Neuronal stem cell (in vitro differentiated cells): ENCODE measurements at regions not wholly inside any gene's neighbourhood (a gene's known extent, or its start where the extent isn't known, plus 50 kb on each side); places are given as distances from the start of the nearest gene placed in this dataset.

Experiments
- DNase-seq: peaks from one replicate; pipeline ENCODE4 v3.0.0-alpha.2; 2013; ENCODE audit warnings: low spot score
- H2AFZ ChIP-seq: one replicate; pipeline ENCODE4 v1.6.1; 2013; ENCODE audit warnings: mild to moderate bottlenecking, low read length, inconsistent platforms
- H2AK5ac ChIP-seq: 2 replicates; pipeline ENCODE4 v1.6.1; 2013; ENCODE audit warnings: low read depth, mild to moderate bottlenecking, inconsistent platforms, low read length, moderate library complexity, mixed read lengths
- H2BK120ac ChIP-seq: 2 replicates; pipeline ENCODE4 v1.6.1; 2013; ENCODE audit warnings: low read depth, mild to moderate bottlenecking, inconsistent platforms, low read length, moderate library complexity, mixed read lengths
- H2BK12ac ChIP-seq: one replicate; pipeline ENCODE4 v1.6.1; 2013; ENCODE audit warnings: low read length, inconsistent platforms
- H2BK15ac ChIP-seq: 2 replicates; pipeline ENCODE4 v1.6.1; 2013; ENCODE audit warnings: mild to moderate bottlenecking, low read length, inconsistent platforms, mixed read lengths
- H2BK5ac ChIP-seq: one replicate; pipeline ENCODE4 v1.6.1; 2013; ENCODE audit warnings: inconsistent platforms, mild to moderate bottlenecking, low read length, moderate library complexity
- H3K14ac ChIP-seq: one replicate; pipeline ENCODE4 v1.6.1; 2013; ENCODE audit warnings: low read length, inconsistent platforms
- H3K18ac ChIP-seq: 2 replicates; pipeline ENCODE4 v1.6.1; 2013; ENCODE audit warnings: low read length, inconsistent platforms
- H3K23ac ChIP-seq: 2 replicates; pipeline ENCODE4 v1.6.1; 2013; ENCODE audit warnings: low read depth, mild to moderate bottlenecking, mixed read lengths, low read length, inconsistent platforms; ENCODE audit not compliant: poor library complexity
- H3K27ac ChIP-seq: replicated peaks from 3 replicates; pipeline ENCODE4 v1.5.1; 2013; ENCODE audit warnings: low read length, inconsistent platforms
- H3K27me3 ChIP-seq, 3 experiments: 2 replicates each; pipeline ENCODE4 v1.6.1; 2013; ENCODE audit warnings: low read length in 3 of 3, mild to moderate bottlenecking in 2 of 3, inconsistent platforms in 1 of 3, low read depth in 1 of 3, mixed read lengths in 1 of 3, moderate library complexity in 1 of 3; ENCODE audit not compliant: control insufficient read depth in 3 of 3, insufficient read depth in 3 of 3
- H3K36me3 ChIP-seq, 2 donors: replicated peaks in 1 of 2; 2 replicates each; pipeline ENCODE4 v1.6.1; 2013; ENCODE audit warnings: low read length in 2 of 2; ENCODE audit not compliant: control insufficient read depth in 2 of 2, insufficient read depth in 2 of 2
- H3K4ac ChIP-seq: 2 replicates; pipeline ENCODE4 v1.6.1; 2013; ENCODE audit warnings: inconsistent platforms, mild to moderate bottlenecking, low read length, moderate library complexity
- H3K4me1 ChIP-seq, 2 donors: 1 replicate in 1 of 2; 2 replicates in 1 of 2; pipeline ENCODE4 v1.6.1; 2013; ENCODE audit warnings: low read length in 2 of 2, low read depth in 1 of 2; ENCODE audit not compliant: control insufficient read depth in 2 of 2, insufficient read depth in 1 of 2
- H3K4me2 ChIP-seq: one replicate; pipeline ENCODE4 v1.6.1; 2013; ENCODE audit warnings: mild to moderate bottlenecking, low read length, inconsistent platforms; ENCODE audit not compliant: insufficient read depth, poor library complexity, severe bottlenecking
- H3K4me3 ChIP-seq, 2 donors: 2 replicates each; pipeline ENCODE4 v1.5.1; 2013; ENCODE audit warnings: low read length in 2 of 2, mild to moderate bottlenecking in 2 of 2, inconsistent platforms in 1 of 2, moderate library complexity in 1 of 2
- H3K79me1 ChIP-seq: one replicate; pipeline ENCODE4 v1.6.1; 2013; ENCODE audit warnings: low read depth, mild to moderate bottlenecking, inconsistent platforms, low read length, moderate library complexity
- H3K9ac ChIP-seq: one replicate; pipeline ENCODE4 v1.6.1; 2013; ENCODE audit warnings: mild to moderate bottlenecking, low read depth, low read length, inconsistent platforms; ENCODE audit not compliant: poor library complexity
- H3K9me3 ChIP-seq, 2 donors: replicated peaks in 1 of 2; 2 replicates each; pipeline versions ENCODE3 to v1.6.1; 2013; ENCODE audit warnings: low read length in 2 of 2, mild to moderate bottlenecking in 2 of 2, inconsistent platforms in 1 of 2, low read depth in 1 of 2, mixed read lengths in 1 of 2, moderate library complexity in 1 of 2; ENCODE audit not compliant: control insufficient read depth in 2 of 2, insufficient read depth in 1 of 2
- H4K8ac ChIP-seq: one replicate; pipeline ENCODE4 v1.6.1; 2013; ENCODE audit warnings: low read depth, mild to moderate bottlenecking, inconsistent platforms, low read length, moderate library complexity
- H4K91ac ChIP-seq: one replicate; pipeline ENCODE4 v1.6.1; 2013; ENCODE audit warnings: low read length, low read depth, mild to moderate bottlenecking, inconsistent platforms; ENCODE audit not compliant: poor library complexity
- WGBS, 2 donors: extraction: QIAGEN DNeasy Blood & Tissue Kit; methylation state at CpG; one replicate each; pipeline ENCODE4 v1.1.7; 2013; ENCODE audit warnings: missing lambda C conversion rate in 2 of 2, mixed read lengths in 1 of 2; ENCODE audit not compliant: insufficient read length in 2 of 2, insufficient replicate concordance in 1 of 2; ENCODE audit errors: extremely low coverage in 2 of 2; 5-methylcytosine and 5-hydroxymethylcytosine counted together

GRCh38 chr5:120759587-120759986 is 295.5 kb downstream of the PRR16 start:
- Histone ChIP-seq H2AFZ (no peak overlapping the region), H2BK120ac (no peak overlapping the region), H3K9ac (no peak overlapping the region), H3K36me3 (no peaks in the 10 kb centered on the region), H3K18ac (no peak overlapping the region), H3K14ac (no peak overlapping the region), H3K27ac (no peak overlapping the region), H2BK12ac (no peak overlapping the region), H3K9me3 (peaks cover 2 to 3% of the 10 kb centered on the region in 2 donors), H3K4me3 (no peak overlapping the region), H3K4me2 (no peak overlapping the region), H3K23ac (no peak overlapping the region), H4K91ac (no peak overlapping the region), H2BK5ac (no peak overlapping the region), H2AK5ac (no peak overlapping the region), H2BK15ac (no peak overlapping the region), H4K8ac (no peak overlapping the region), H3K79me1 (no peaks in the 10 kb centered on the region), H3K27me3 (no peaks in the 10 kb centered on the region), H3K4ac (no peak overlapping the region), H3K4me1 (no peaks in the 10 kb centered on the region)
- DNase-seq, result no peak

GRCh38 chr5:120761986-120762385 is 297.9 kb downstream of the PRR16 start:
- WGBS, 2 donors, result no CpG with 5 or more reads among the region's 1 CpG
- H3K79me1 ChIP-seq, result no peaks in the 10 kb centered on the region
- H2AK5ac ChIP-seq, result no peak overlapping the region
- H2BK12ac ChIP-seq, result no peak overlapping the region
- DNase-seq, result no peak
- H3K9ac ChIP-seq, result no peak overlapping the region
- H3K4me1 ChIP-seq, result no peaks in the 10 kb centered on the region
- no peak overlapping the region for H3K23ac ChIP-seq
- no peak overlapping the region for H3K27ac ChIP-seq
- H2AFZ ChIP-seq, result no peak overlapping the region
- no peaks in the 10 kb centered on the region for H3K36me3 ChIP-seq
- H2BK120ac ChIP-seq, result no peak overlapping the region
- peaks cover 0 to 3% of the 10 kb centered on the region in 2 donors for H3K9me3 ChIP-seq
- no peaks in the 10 kb centered on the region for H3K27me3 ChIP-seq
- H4K91ac ChIP-seq, result no peak overlapping the region
- H3K4ac ChIP-seq, result no peak overlapping the region
- H2BK15ac ChIP-seq, result no peak overlapping the region
- H3K18ac ChIP-seq, result no peak overlapping the region
- no peak overlapping the region for H4K8ac ChIP-seq
- no peak overlapping the region for H3K4me2 ChIP-seq
- no peak overlapping the region for H3K14ac ChIP-seq
- H2BK5ac ChIP-seq, result no peak overlapping the region
- no peak overlapping the region for H3K4me3 ChIP-seq

- Histone ChIP-seq H4K91ac (no peak overlapping the region), H2AFZ (no peak overlapping the region), H3K4me1 (no peaks in the 10 kb centered on the region), H2AK5ac (no peak overlapping the region), H2BK15ac (no peak overlapping the region), H2BK5ac (no peak overlapping the region), H3K23ac (no peak overlapping the region), H2BK120ac (no peak overlapping the region), H3K18ac (no peak overlapping the region), H3K79me1 (no peaks in the 10 kb centered on the region), H3K4me3 (no peak overlapping the region), H2BK12ac (no peak overlapping the region), H3K36me3 (no peaks in the 10 kb centered on the region), H3K27ac (no peak overlapping the region), H3K14ac (no peak overlapping the region), H3K27me3 (no peaks in the 10 kb centered on the region), H3K4ac (no peak overlapping the region), H3K4me2 (no peak overlapping the region), H4K8ac (no peak overlapping the region), H3K9ac (no peak overlapping the region), H3K9me3 (no peaks in the 10 kb centered on the region)
- DNase-seq, result no peak
- no CpG with 5 or more reads among the region's 2 CpGs for WGBS, 2 donors
Observed at GRCh38 chr5:120765189-120765588, 301.1 kb downstream of the PRR16 start.

- no peak for DNase-seq
- H3K23ac ChIP-seq, result no peak overlapping the region
Observed at GRCh38 chr5:120767178-120767820, 303.2 kb downstream of the PRR16 start.

More at GRCh38 chr5:120767178-120767820, 303.2 kb downstream of the PRR16 start:
- H3K79me1 ChIP-seq, result no peaks in the 10 kb centered on the region
- H4K8ac ChIP-seq, result no peak overlapping the region
- no peak overlapping the region for H3K4me2 ChIP-seq
- H3K27ac ChIP-seq, result no peak overlapping the region
- H3K9ac ChIP-seq, result no peak overlapping the region
- WGBS, 2 donors, result no CpG with 5 or more reads among the region's 1 CpG
- H2BK15ac ChIP-seq, result no peak overlapping the region
- H2AK5ac ChIP-seq, result no peak overlapping the region
- H2BK12ac ChIP-seq, result no peak overlapping the region
- H2BK120ac ChIP-seq, result no peak overlapping the region
- no peaks in the 10 kb centered on the region for H3K27me3 ChIP-seq
- peak overlapping the region; percentile 0 for H2AFZ ChIP-seq
- H4K91ac ChIP-seq, result no peak overlapping the region
- H2BK5ac ChIP-seq, result no peak overlapping the region
- no peaks in the 10 kb centered on the region for H3K4me1 ChIP-seq
- no peaks in the 10 kb centered on the region for H3K9me3 ChIP-seq
- no peak overlapping the region for H3K14ac ChIP-seq
- no peak overlapping the region for H3K18ac ChIP-seq
- no peak overlapping the region for H3K4me3 ChIP-seq
- no peak overlapping the region for H3K4ac ChIP-seq
- H3K36me3 ChIP-seq, result no peaks in the 10 kb centered on the region
